Neural progenitor cell (in vitro differentiated cells): ENCODE measurements at regions not wholly inside any gene's neighbourhood (a gene's known extent, or its start where the extent isn't known, plus 50 kb on each side); places are given as distances from the start of the nearest gene placed in this dataset.
A peak's percentile ranks its signal among the peaks of the same experiment; 100 is the strongest.

Source experiments
- DNase-seq: peaks from one replicate; pipeline ENCODE4 v3.0.0-alpha.2; 2016; ENCODE audit warnings: low spot score
- H2AFZ ChIP-seq: fragments of 200-600 bp; sonication (generic); replicated peaks from 2 replicates; pipeline ENCODE4 v1.6.1; 2016; ENCODE audit warnings: antibody characterized with exemption
- H3F3A ChIP-seq: fragments of 200-600 bp; sonication (generic); 2 replicates; pipeline ENCODE4 v1.6.1; 2016; ENCODE audit warnings: antibody characterized with exemption, low read depth
- H3K27ac ChIP-seq: fragments of 200-600 bp; sonication (generic); 2 replicates; pipeline ENCODE4 v1.5.1; 2016; ENCODE audit warnings: mild to moderate bottlenecking
- H3K27me3 ChIP-seq: fragments of 200-600 bp; sonication (generic); 2 replicates; pipeline ENCODE4 v1.6.1; 2016; ENCODE audit warnings: mild to moderate bottlenecking, moderate library complexity
- H3K36me3 ChIP-seq: fragments of 200-600 bp; sonication (generic); 2 replicates; pipeline ENCODE4 v1.5.1; 2016
- H3K4me1 ChIP-seq: fragments of 200-600 bp; sonication (generic); 2 replicates; pipeline ENCODE4 v1.6.1; 2016; ENCODE audit warnings: mixed run types
- H3K4me2 ChIP-seq: fragments of 200-600 bp; sonication (generic); 2 replicates; pipeline ENCODE4 v1.6.1; 2016
- H3K4me3 ChIP-seq: fragments of 200-600 bp; sonication (generic); 2 replicates; pipeline ENCODE4 v1.5.1; 2016
- H3K79me2 ChIP-seq: fragments of 200-600 bp; sonication (generic); 2 replicates; pipeline ENCODE4 v1.6.1; 2016; ENCODE audit warnings: low read depth
- H3K9ac ChIP-seq: fragments of 200-600 bp; sonication (generic); 2 replicates; pipeline ENCODE4 v1.6.1; 2016
- H3K9me3 ChIP-seq: fragments of 200-600 bp; sonication (generic); 2 replicates; pipeline ENCODE4 v1.5.1; 2016; ENCODE audit warnings: low read depth
- H4K20me1 ChIP-seq: fragments of 200-600 bp; sonication (generic); 2 replicates; pipeline ENCODE4 v1.6.1; 2016; ENCODE audit warnings: low read depth
- H3K27ac Mint-ChIP-seq: 3 replicates; pipeline ENCODE4 v1.8.0; 2021; ENCODE audit warnings: mixed read lengths
- H3K27me3 Mint-ChIP-seq: 2 replicates; pipeline ENCODE4 v1.8.0; 2022; ENCODE audit warnings: low read depth, mild to moderate bottlenecking, inconsistent platforms, moderate library complexity, mixed read lengths; ENCODE audit not compliant: insufficient read depth
- H3K36me3 Mint-ChIP-seq: 3 replicates; pipeline ENCODE4 v1.8.0; 2021; ENCODE audit warnings: mixed read lengths
- H3K4me1 Mint-ChIP-seq: 3 replicates; pipeline ENCODE4 v1.8.0; 2021; ENCODE audit warnings: mixed read lengths
- H3K4me3 Mint-ChIP-seq: 3 replicates; pipeline ENCODE4 v1.8.0; 2021; ENCODE audit warnings: mild to moderate bottlenecking, moderate library complexity, mixed read lengths
- H3K9me3 Mint-ChIP-seq: 3 replicates; pipeline ENCODE4 v1.8.0; 2020; ENCODE audit warnings: mixed read lengths
- EZH2 ChIP-seq: fragments of 200-600 bp; sonication (generic); IDR thresholded peaks from 2 replicates; pipeline ENCODE4 v1.6.1; 2017; ENCODE audit warnings: antibody characterized with exemption, mild to moderate bottlenecking, moderate library complexity
- EZH2phosphoT487 ChIP-seq: fragments of 200-600 bp; sonication (generic); IDR thresholded peaks from 2 replicates; pipeline ENCODE4 v1.6.1; 2017; ENCODE audit warnings: antibody characterized with exemption
- TF ChIP-seq, protein P1 (sequence below): fragments of 200-600 bp; sonication (generic); IDR thresholded peaks from 2 replicates; pipeline ENCODE4 v1.5.1; 2017; ENCODE audit warnings: antibody characterized with exemption, mild to moderate bottlenecking

GRCh38 chr3:176820764-176821163 lies 376.5 kb downstream of the TBL1XR1 start:
- Mint-ChIP-seq H3K4me3 (no peak overlapping the region), H3K36me3 (peaks cover 2% of the 10 kb centered on the region), H3K27ac (no peak overlapping the region), H3K27me3 (peaks cover 2% of the 10 kb centered on the region), H3K4me1 (no peaks in the 10 kb centered on the region), H3K9me3 (peaks cover 2% of the 10 kb centered on the region)
- Histone ChIP-seq H3K36me3 (no peaks in the 10 kb centered on the region), H3K79me2 (no peaks in the 10 kb centered on the region), H3K4me2 (no peak overlapping the region), H4K20me1 (no peaks in the 10 kb centered on the region), H3K9ac (no peak overlapping the region), H3K4me1 (no peaks in the 10 kb centered on the region), H3K4me3 (no peak overlapping the region), H3F3A (no peaks in the 10 kb centered on the region), H2AFZ (no peak overlapping the region), H3K9me3 (no peaks in the 10 kb centered on the region), H3K27me3 (no peaks in the 10 kb centered on the region), H3K27ac (no peak overlapping the region)
- TF ChIP-seq EZH2 (no peak), EZH2phosphoT487 (no peak)
- TF ChIP-seq, protein P1, sequence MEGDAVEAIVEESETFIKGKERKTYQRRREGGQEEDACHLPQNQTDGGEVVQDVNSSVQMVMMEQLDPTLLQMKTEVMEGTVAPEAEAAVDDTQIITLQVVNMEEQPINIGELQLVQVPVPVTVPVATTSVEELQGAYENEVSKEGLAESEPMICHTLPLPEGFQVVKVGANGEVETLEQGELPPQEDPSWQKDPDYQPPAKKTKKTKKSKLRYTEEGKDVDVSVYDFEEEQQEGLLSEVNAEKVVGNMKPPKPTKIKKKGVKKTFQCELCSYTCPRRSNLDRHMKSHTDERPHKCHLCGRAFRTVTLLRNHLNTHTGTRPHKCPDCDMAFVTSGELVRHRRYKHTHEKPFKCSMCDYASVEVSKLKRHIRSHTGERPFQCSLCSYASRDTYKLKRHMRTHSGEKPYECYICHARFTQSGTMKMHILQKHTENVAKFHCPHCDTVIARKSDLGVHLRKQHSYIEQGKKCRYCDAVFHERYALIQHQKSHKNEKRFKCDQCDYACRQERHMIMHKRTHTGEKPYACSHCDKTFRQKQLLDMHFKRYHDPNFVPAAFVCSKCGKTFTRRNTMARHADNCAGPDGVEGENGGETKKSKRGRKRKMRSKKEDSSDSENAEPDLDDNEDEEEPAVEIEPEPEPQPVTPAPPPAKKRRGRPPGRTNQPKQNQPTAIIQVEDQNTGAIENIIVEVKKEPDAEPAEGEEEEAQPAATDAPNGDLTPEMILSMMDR, result no peak
- no peak for DNase-seq

DNA sequence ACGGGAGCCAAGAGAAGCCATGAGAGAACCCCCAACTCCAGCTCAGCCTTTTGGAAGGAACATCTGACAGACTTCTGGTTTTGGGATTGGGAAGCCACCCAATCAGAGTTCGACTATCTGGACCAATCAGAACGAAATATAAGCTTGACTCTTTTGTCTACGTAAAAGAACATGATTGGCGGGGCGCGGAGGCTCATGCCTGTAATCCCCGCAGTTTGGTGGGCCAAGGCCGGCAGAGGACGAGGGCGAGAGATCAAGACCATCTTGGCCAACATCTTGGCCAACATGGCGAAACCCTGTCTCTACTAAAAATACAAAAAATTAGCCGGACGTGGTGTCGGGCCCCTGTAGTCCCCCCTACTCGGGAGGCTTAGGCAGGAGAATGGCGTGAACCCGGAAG lies 380.3 kb downstream of the TBL1XR1 start:
- Mint-ChIP-seq H3K36me3 (peaks cover 2% of the 10 kb centered on the region), H3K27me3 (no peaks in the 10 kb centered on the region)
- H3K27ac ChIP-seq, result no peak overlapping the region

DNA sequence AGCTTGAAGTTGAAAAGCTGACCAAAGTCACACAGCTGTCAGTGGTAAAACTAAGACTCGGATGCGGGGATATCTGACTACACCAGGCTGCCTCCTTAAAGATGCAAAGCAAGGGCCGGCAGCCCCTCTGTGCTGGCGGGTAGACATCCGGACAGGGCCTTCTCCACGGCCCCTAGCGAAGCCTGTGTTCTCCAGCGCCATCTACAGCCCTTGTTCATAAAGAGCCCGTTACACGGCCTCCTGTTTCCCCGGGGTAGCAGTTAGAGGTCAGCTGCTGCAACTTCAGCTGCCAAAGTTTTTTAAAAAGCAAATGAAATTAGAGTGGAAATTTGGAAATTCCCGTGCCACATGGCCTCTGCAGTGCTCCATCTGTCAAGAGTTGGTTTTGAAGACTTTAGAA lies 383.0 kb downstream of the TBL1XR1 start:
- TF ChIP-seq, protein P1, result peak; percentile 80
- no peak for TF ChIP-seq EZH2
- H3K27ac ChIP-seq, result no peak overlapping the region
- H3K4me3 ChIP-seq, result no peak overlapping the region
- H3K4me1 Mint-ChIP-seq, result no peaks in the 10 kb centered on the region
- H4K20me1 ChIP-seq, result no peaks in the 10 kb centered on the region
- H3K4me3 Mint-ChIP-seq, result no peak overlapping the region
- H3K36me3 Mint-ChIP-seq, result peaks cover 2% of the 10 kb centered on the region
- H2AFZ ChIP-seq, result peak overlapping the region; percentile 60
- H3K27me3 Mint-ChIP-seq, result no peaks in the 10 kb centered on the region
- H3K9ac ChIP-seq, result no peak overlapping the region
- no peaks in the 10 kb centered on the region for H3F3A ChIP-seq
- no peak overlapping the region for H3K4me2 ChIP-seq
- peak; percentile 91 for DNase-seq
- H3K9me3 Mint-ChIP-seq, result peaks cover 2% of the 10 kb centered on the region
- no peaks in the 10 kb centered on the region for H3K9me3 ChIP-seq
- H3K27me3 ChIP-seq, result no peaks in the 10 kb centered on the region
- no peak overlapping the region for H3K27ac Mint-ChIP-seq
- no peaks in the 10 kb centered on the region for H3K79me2 ChIP-seq
- no peaks in the 10 kb centered on the region for H3K36me3 ChIP-seq
- no peaks in the 10 kb centered on the region for H3K4me1 ChIP-seq

More for the DNA sequence above, 380.3 kb downstream of the TBL1XR1 start:
- Histone ChIP-seq H3K9ac (no peak overlapping the region), H3F3A (no peaks in the 10 kb centered on the region), H4K20me1 (no peaks in the 10 kb centered on the region), H3K27me3 (no peaks in the 10 kb centered on the region), H2AFZ (no peak overlapping the region), H3K4me2 (no peak overlapping the region), H3K4me1 (no peaks in the 10 kb centered on the region), H3K9me3 (no peaks in the 10 kb centered on the region), H3K4me3 (no peak overlapping the region), H3K36me3 (no peaks in the 10 kb centered on the region), H3K79me2 (no peaks in the 10 kb centered on the region)
- Mint-ChIP-seq H3K27ac (no peak overlapping the region), H3K4me3 (no peak overlapping the region), H3K4me1 (no peaks in the 10 kb centered on the region), H3K9me3 (peaks cover 2% of the 10 kb centered on the region)
- no peak for DNase-seq
- no peak for TF ChIP-seq EZH2

DNA sequence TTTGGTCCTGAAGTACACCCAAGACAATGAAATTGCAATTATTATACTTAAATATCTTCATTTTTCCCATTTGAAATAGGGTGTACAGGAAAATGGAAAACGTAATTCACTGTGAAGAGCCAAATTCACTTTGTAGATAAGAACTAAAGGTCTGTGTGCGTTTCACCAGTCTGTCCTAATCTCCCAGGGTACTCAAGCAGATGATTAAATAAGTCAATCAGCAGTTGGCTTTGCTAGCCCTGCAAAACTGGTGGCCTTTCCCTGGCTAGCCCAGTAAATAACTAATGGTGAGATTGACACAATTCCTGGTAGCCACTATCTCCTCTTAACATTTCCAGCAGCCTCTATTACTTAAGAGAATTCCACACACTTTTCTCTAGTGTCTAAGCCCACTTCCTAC lies 389.3 kb downstream of the TBL1XR1 start:
- peaks cover 4% of the 10 kb centered on the region for H3K4me1 Mint-ChIP-seq
- no peaks in the 10 kb centered on the region for H3K9me3 ChIP-seq
- no peaks in the 10 kb centered on the region for H3K27me3 Mint-ChIP-seq
- H3K27me3 ChIP-seq, result no peaks in the 10 kb centered on the region
- peaks cover 3% of the 10 kb centered on the region for H3K4me1 ChIP-seq
- H3K4me2 ChIP-seq, result no peak overlapping the region
- no peak overlapping the region for H3K27ac Mint-ChIP-seq
- H2AFZ ChIP-seq, result no peak overlapping the region
- no peak overlapping the region for H3K9ac ChIP-seq
- no peaks in the 10 kb centered on the region for H3K36me3 Mint-ChIP-seq
- peaks cover 2% of the 10 kb centered on the region for H3K9me3 Mint-ChIP-seq
- no peak overlapping the region for H3K4me3 ChIP-seq
- TF ChIP-seq, protein P1, result no peak
- TF ChIP-seq EZH2, result no peak
- TF ChIP-seq EZH2phosphoT487, result no peak
- no peak overlapping the region for H3K27ac ChIP-seq
- DNase-seq, result peak; percentile 39
- H3K4me3 Mint-ChIP-seq, result no peak overlapping the region
- no peaks in the 10 kb centered on the region for H3K36me3 ChIP-seq
- H4K20me1 ChIP-seq, result no peaks in the 10 kb centered on the region
- no peaks in the 10 kb centered on the region for H3F3A ChIP-seq
- no peaks in the 10 kb centered on the region for H3K79me2 ChIP-seq
